Left forelimb (tissue), 1 donor: ENCODE measurements at regions not wholly inside any gene's neighbourhood (a gene's known extent, or its start where the extent isn't known, plus 50 kb on each side); places are given as distances from the start of the nearest gene placed in this dataset.
"Not testable (repeated sequence)": the region's sequence is repeated elsewhere in the genome, so short reads cannot be mapped to it uniquely, and the experiment has no call there.

Experiments used
- DNase-seq: peaks from one replicate; pipeline ENCODE4 v3.0.0-alpha.2; 2018; ENCODE audit warnings: low spot score

DNA sequence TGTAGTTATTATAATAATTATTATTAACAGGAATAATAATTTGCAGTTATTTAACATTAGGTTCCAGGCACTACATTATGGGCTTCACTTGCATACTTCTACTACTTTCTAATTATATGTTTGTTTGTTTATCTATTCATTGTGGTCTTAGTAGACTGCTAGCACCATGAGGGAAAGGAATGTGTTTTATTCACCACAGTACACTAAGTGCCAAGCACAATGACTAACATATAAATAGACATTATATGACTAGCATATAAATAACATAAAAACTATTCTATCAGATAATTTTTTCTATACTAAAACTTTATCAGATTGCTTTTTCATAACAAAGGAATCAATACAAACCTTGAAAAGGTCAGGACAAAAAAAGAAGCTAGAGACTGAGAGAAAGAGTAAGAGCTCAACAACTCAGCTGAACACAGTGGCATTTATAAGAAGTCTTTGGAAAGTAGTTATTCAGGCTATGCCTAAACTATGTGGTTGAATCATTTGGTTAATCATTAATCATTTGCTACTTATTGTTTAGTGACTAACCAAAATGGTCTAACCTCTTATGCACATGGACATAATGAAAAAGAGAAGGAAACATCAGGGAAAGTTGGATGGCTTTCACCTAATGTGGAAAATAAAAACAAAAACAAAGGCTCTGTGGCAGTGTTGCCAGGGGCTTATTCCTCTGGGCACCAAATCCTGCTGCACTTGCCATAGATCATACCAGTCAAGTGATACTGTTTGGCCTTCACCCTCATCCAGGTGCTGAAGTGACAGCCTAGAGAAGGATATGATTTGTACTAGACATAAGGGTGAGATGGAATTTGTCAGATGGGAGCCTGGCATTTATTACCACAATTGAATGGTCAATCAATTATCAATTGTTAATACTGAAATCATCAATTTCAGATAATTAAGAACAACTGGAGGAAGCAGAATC, 174.9 kb downstream of the ETAA1 start:
- no peak for DNase-seq

DNA sequence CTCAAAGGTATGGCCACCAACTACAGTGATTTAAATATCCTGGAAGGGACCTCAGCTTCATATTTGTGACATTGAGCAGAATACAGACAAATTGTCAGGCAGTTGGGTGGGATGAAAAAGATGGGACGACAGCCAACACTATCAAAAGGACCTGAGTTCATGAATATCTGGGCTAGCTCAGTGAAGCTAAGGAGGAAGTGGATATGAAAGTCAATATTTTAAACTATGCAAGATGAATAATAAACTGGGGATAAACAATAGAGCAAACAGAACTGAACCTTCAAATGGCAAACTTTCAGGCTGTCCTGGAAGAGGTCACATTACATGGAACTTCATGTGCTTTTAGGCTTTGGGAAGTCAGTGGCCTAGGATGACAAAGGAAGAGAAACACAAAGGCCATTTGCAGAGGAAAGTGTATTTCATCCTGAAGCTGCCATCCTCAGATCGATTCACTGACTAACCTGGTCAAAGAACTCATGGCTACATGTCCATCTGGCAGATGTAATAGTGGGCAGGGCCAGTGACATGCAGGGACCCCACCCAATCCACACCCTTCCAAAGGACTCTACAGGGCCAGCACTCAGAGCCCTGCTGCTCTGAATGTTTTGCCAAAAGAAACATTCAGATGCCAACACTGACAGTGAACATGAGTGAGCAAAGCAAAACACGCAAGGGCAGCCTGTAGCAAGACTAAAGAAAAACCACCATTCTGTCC, 175.7 kb downstream of the ETAA1 start:
- DNase-seq: no peak

DNA sequence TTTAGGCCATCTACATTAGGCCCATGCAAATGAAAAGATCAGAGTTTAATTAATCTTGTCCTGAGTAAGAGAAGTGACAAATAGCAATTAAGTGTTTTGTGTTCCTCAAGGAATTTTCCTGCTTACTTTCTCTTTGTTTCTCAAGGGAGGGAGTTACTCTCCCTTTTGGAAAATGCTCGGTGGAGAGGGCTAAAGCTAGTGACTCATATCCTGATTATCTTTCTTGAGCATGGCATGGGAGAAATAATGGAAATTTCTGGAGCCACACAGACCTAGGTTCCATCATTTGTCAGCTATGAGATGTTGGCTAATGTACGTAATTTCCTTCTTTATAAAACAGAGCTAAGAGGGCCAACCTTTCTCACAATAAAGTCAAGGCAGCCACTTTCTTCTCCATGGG, 177.1 kb downstream of the ETAA1 start:
- DNase-seq: no peak

DNA sequence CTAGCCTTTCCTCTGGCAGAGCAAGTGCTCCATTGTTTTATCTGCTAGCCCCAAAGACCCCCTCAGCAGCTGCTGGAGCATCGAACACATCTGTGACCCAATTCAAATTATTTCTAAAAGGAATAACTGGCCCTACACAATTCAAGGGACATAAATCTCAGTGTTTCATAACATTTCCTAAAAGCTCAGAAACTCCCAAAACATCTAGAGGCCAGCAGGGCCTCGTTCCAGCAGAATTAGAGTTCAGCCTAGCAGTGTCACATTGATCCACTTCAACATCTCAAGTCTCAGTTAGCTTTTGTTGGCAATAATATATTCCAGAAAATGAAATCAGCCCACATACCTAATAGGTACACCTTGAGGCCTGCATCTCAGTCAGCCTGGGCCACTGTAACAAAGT, 179.1 kb downstream of the ETAA1 start:
- DNase-seq: no peak

DNA sequence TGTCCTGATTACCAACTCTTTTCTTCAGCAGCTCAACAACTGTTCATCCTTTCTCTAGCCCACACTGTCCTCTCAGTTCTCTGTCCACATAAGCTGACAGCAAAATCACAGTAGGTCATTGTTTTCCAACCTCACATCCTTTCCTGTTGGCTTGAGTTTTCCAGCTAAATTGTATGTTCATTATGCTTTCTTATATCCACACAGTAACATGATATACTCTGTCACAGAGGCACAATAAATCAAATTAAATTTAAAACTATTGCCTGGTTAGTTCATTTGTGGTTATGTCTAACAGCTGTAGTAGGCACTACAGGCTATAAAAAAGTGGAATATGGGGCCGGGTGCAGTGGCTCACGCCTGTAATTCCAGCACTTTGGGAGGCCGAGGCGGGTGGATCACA, 179.9 kb downstream of the ETAA1 start:
- no peak for DNase-seq

DNA sequence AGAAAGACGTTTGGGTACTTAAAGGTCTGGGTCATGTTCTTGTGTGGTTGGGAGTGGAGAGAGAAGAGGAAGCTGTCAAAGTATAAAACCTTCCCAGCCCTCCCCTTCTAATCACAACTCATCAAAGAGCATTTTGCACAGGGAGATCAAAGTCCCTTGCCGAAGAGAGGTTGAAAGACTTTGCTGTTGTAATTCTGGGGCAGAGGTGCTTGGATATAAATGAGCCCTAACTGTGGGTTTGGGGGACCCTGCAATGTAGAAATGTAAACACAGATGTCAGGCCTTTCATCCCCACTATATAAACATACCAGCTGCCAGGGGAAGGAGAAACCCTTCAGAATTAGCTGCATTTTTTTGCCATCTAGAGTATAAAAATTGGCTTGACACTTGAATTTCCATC, 182.1 kb downstream of the ETAA1 start:
- no peak for DNase-seq

DNA sequence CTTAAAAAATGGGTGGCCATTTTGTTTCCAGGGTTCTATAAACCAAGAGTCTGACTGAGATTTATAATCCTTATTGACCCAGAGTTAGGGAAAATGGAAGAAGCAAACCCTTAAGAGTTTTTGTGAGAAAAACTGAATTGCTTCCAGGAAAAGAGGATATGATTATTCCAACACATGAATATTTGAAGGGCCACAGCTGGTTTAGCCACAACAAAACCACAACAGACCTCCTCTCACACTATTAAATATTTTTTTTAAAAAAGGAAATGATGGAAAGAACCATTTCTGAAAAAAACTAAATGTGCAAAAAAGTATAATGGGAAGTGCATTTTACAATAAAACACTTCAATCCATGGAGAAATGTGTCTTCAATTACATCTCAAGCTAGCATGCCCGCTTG, 182.7 kb downstream of the ETAA1 start:
- no peak for DNase-seq

DNA sequence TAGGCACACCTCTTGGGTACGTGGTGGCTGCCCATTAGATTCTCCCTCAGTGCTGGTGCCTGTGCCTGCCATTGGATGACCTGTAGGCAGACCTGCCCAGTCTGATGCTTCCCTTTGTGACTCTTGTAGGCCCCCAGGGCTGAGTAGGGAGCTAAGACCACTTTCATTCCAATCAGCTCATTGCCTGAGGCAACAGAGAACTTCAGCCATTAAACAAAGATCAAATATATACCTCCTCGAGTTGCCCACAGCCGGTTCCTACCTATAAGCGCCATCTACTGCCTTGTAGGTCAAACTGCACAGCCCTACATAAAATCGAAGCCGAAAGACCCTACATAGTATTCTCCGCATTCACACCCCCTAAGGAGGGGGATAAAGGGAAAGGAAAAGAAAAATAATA, 184.6 kb downstream of the ETAA1 start:
- DNase-seq: no peak

DNA sequence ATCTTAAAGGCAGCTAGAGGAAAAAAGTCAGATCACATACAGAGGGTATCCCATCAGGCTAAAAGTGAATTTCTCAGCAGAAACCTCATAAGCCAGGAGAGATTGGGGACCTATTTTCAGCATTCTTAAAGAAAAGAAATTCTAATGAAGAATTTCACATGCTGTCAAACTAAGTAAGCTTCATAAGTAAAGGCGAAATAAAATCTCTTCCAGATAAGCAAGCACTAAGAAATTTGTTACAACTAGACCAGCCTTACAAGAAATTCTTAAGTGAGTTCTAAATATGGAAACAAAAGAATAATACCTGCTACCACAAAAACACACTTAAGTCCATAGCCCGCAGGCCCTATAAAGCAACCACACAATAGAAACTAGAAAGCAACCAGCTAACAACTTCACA, 186.1 kb downstream of the ETAA1 start:
- DNase-seq: no peak

DNA sequence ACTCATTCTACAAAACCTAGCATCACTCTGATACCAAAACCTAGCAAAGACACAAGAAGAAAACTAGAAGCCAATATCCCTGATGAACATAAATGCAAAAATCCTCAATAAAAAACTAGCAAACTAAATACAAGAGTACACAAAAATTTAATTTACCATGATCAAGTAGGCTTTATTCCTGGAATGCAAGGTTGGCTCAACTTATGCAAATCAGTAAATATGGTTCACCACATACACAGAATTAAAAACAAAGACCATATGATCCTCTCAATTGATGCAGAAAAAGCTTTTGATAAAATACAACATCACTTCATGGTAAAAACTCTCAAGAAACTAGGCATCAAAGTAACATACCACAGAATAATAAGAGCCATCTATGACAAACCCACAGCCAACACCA, 188.3 kb downstream of the ETAA1 start:
- no peak for DNase-seq

DNA sequence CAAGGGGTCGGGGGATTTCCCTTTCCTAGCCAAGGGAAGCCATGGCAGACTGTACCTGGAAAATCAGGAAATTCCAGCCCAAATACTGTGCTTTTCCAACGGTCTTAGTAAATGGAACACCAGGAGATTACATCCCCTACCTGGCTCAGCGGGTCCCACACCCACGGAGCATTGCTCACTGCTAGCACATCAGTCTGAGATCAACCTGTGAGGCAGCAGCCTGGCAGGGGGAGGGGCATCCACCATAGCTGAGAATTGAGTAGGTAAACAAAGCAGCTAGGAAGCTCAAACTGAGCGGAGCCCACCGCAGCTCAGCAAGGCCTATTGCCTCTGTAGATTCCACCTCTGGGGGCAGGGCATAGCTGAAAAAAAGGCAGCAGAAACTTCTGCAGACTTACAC, 192.0 kb downstream of the ETAA1 start:
- DNase-seq: not testable (repeated sequence)

DNA sequence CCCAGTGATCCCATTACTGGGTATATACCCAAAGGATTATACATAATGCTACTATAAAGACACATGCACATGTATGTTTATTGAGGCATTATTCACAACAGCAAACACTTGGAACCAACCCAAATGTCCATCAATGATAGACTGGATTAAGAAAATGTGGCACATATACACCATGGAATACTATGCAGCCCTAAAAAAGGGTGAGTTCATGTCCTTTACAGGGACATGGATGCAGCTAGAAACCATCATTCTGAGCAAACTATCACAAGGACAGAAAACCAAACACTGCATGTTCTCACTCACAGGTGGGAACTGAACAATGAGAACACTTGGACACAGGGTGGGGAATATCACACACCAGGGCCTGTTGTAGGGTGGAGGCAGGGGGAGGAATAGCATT, 197.4 kb downstream of the ETAA1 start:
- DNase-seq: not testable (repeated sequence)

DNA sequence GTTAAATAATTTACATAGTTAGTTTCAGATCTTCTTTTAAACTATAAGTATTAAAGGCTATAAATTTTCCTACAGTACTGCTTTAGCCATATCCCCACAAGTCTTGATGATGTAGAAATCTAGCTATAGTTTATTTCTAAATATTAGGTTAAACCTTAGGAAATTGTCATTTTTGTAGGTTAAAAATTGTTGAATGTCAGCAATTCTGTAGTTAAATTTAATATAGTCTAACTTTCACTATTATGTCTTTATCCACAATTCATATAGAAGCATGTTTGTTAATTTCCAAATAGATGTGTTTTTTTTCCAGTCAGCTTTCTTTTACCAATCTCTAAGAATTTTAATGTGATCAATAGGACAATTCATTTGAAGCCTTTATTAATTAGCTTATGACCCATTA, 199.7 kb downstream of the ETAA1 start:
- DNase-seq: no peak

DNA sequence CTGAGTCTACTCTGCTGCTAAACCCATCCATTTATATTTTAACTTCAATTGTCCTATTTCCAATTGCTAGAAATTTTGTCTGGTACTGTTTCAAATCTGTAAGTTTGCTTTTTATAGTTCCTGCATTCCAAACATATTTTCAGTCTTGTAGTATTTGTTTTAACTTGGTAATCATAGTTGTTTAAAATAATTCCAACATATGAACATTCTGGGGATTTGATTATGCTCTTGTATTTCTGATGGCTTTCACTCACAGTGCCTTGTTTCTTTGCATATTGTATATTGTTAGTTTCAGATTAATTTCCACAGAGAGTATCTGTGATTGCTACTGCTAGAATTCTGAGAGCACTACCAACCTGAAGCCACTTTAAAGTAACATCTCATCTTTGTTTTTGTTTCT, 202.4 kb downstream of the ETAA1 start:
- DNase-seq: no peak

DNA sequence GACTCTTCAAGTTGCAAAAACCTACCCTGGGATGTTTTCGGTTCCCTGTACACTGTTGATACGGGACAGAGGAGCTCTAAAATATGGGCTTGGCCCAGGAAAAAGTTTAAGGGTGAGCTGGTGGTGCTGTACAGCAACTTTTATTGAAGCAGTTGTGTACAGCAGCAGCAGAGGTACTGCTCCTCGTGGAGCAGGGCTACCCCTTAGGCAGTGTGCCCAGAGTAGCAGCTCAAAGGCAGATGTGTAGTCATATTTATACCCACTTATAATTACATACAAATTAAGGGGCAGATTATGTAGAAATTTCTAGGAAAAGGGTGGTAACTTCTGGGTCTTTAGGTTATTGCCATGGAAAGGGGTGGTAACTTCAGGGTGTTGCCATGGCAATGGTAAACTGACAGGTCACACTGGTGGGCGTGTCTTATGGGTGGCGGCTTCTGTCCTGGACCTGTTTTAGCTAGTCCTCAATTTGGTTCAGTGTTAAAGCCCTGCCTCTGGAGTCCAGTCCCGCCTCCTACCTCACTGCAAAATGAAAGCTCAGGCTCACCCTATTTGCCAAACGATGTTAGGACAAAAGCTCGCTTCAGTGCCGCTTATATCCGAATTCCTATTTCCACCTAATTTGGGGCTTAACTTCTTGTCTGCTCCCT, 203.2 kb downstream of the ETAA1 start:
- no peak for DNase-seq

DNA sequence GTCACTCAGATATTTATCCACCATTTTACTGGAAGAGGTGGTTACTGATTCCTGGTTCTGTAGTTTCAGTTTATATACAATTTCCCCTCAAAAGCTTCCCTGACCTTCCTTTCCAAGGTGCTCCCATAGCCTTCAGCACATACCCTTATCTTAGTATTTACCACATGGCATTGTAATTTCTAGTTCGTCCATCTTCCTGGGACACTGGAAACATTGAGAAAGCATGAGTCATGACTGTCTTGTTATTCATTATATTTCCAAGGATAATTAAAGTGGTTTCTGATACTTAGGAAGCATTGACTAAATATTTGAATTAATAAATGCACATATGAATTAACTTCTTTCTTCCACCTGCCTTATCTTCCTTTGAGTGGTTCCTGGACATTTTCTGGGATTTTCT, 203.8 kb downstream of the ETAA1 start:
- no peak for DNase-seq

DNA sequence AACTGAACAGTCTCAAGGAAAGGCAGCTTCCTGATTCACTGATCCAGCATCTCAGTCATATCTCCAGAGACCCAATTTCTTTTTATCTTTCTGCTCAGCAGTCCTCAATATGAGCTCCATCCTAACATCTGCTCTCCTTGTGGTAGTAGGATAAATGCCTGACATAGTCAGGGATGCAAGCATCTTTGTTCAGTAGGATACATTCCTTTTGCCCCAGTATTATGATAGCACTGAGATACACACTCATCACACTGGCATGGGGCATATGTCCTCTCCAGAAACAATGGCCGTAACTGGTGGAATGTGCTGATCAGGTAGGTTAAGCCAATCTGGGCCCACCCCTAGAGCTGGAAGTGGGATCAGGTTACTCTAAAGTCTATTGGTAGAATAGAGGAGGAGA, 207.2 kb downstream of the ETAA1 start:
- DNase-seq: no peak

DNA sequence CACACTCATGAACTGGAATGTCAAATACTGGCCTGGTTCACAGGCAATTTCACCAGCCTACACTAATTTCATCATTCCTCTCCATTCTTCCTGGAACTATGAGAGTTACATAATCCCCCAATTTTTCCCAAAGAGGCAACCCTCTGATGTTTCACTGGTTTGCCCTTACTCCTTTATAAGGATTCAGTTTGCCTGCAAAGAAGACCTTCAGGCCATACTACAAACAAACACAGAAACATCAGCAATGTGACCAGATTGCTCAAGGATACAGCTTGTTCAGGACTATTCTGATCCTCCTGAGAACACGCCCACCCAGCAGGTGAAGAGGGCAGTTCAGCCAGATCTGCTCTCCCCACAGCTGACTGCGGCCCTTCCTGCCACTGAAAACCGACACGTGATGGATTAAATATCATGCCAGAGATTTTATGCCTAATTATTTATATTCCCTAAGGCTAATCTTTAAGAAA, 215.5 kb downstream of the ETAA1 start:
- no peak for DNase-seq

DNA sequence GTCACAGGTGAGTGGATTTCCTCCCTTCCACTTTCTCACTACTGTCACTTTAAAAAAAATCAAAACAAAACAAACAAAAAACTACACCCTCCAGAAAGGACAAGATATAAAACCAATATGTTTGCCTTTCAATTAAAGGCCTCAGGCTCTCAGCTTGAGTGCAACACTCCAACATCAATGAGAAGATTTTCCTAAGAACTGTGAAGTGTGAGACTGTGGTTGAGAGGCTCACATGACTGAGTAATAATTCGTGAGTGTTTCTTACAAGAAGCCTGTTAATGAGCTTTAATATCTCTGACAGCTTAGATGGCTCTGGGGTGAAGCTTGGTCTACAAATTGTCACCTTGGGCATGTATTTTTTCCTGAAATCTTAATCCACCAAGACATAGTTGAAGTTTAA, 216.1 kb downstream of the ETAA1 start:
- DNase-seq: no peak

DNA sequence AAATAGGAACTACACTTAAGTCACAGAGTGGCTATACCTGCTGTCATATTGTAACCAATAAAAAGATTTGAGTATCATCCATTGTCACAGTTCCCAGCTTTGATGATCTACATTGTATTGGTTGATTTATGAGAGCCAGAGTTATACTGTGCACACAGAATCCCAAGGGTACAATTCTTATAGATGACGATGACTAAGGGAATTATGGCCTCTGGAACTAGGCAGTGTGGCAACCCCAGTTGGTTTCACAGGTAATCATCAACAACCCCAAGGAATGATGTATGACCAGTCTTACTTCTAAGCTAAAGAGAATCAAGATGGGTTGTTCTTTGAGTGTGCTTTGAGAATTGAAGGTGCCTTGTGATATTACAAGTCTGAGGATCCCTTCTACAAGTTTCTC, 217.3 kb downstream of the ETAA1 start:
- DNase-seq: no peak

DNA sequence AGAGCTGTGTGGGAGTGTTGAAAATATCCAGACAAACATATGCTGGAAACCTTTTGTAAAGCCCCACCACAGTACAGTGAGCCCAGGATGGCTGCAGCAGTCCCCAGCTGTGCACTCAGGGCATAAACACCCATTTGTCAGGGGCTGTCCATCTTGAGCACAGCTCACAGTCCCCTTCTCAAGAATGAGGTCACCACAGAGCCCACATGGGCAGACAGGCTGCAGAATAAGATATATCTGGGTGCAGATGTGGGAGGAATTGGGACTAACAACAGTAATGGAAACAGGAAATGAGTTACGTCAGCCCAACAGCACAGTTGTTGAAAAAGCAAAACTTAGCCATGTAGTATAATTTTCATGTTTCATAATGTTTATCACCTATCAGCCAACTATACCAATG, 219.6 kb downstream of the ETAA1 start:
- no peak for DNase-seq

DNA sequence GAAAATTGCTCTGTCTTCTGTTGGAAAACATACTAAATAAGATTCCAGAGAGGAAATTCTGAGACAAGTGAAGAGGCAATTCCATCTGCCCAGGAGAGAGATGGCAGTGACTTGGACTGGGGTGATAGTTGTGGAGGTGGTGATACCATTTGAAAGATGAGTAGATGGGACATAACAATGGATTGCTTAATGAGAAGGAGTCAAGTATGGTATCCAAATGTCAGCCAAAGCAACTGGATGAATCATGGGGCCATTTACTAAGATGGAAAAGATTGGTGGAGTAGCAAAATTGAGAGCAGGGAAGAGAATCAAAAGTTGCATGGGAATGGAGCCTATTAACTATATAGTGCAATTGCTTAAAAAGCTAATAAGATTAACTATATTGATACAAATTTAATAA, 222.1 kb downstream of the ETAA1 start:
- no peak for DNase-seq

DNA sequence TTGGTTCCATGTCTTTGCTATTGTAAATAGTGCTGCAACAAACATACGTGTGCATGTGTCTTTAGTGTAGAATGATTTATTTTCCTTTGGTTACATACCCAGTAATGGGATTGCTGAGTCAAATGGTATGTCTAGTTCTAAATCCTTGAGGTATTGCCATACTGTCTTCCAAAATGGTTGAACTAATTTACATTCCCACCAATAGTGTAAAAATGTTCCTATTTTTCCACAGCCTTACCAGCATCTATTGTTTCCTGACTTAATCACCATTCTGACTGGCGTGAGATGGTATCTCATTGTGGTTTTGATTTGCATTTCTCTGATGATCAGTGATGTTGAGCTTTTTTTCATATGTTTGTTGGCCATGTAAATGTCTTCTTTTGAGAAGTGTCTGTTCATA, 226.6 kb downstream of the ETAA1 start:
- DNase-seq: not testable (repeated sequence)
